Gastrocnemius medialis (tissue), 4 donors: ENCODE measurements at regions not wholly inside any gene's neighbourhood (a gene's known extent, or its start where the extent isn't known, plus 50 kb on each side); places are given as distances from the start of the nearest gene placed in this dataset.

ENCODE experiments used
- ATAC-seq, 2 donors: fragments of 150-250 bp; one replicate each; pipeline ENCODE4 v1.9.1; 2016
- DNase-seq, 2 donors: peaks; one replicate each; pipeline ENCODE4 v3.0.0-alpha.2; 2019
- H3K27ac ChIP-seq, 4 donors: fragments of 200-600 bp; sonication (generic); 1 replicate in 1 of 4; 2 replicates in 3 of 4; pipeline ENCODE4 v1.5.1; 2016 to 2018; ENCODE audit warnings: mild to moderate bottlenecking in 2 of 4, moderate library complexity in 1 of 4
- H3K27me3 ChIP-seq, 3 donors: fragments of 200-600 bp; sonication (generic) in 2 of 3; 1 replicate in 1 of 3; 2 replicates in 2 of 3; pipeline versions ENCODE4 v1.5.1 to v1.6.0; 2016 to 2019; ENCODE audit warnings: mild to moderate bottlenecking in 1 of 3, moderate library complexity in 1 of 3
- H3K36me3 ChIP-seq, 2 donors: fragments of 200-600 bp; sonication (generic) in 1 of 2; one replicate each; pipeline ENCODE4 v1.5.1; 2017 to 2018
- H3K4me1 ChIP-seq, 2 donors: fragments of 200-600 bp; sonication (generic) in 1 of 2; one replicate each; pipeline ENCODE4 v1.5.1; 2016 to 2017; ENCODE audit warnings: mild to moderate bottlenecking in 2 of 2
- H3K4me3 ChIP-seq, 4 donors: fragments of 200-600 bp; sonication (generic) in 3 of 4; 1 replicate in 1 of 4; 2 replicates in 3 of 4; pipeline ENCODE4 v1.5.1; 2016 to 2019; ENCODE audit warnings: mild to moderate bottlenecking in 2 of 4
- H3K9me3 ChIP-seq, 3 donors: fragments of 200-600 bp; sonication (generic) in 2 of 3; 1 replicate in 1 of 3; 2 replicates in 2 of 3; pipeline ENCODE4 v1.5.1; 2016 to 2019
- CTCF ChIP-seq, 5 experiments: fragments of 450-650 bp in 3 of 5; fragments of 200-600 bp in 2 of 5; sonication (generic) in 2 of 5; IDR thresholded peaks in 4 of 5; conservative IDR thresholded peaks in 1 of 5; 1 replicate in 4 of 5; 2 replicates in 1 of 5; pipeline ENCODE4 v1.5.1; 2016 to 2019; ENCODE audit warnings: antibody characterized with exemption in 5 of 5, mild to moderate bottlenecking in 3 of 5, moderate library complexity in 3 of 5
- POLR2A ChIP-seq, 2 donors: fragments of 450-650 bp; IDR thresholded peaks; one replicate each; pipeline ENCODE4 v1.6.1; 2017; ENCODE audit warnings: antibody characterized with exemption in 2 of 2, mild to moderate bottlenecking in 2 of 2, moderate library complexity in 2 of 2
- in situ Hi-C, 4 donors: fragments of 200-750 bp; cut with MboI; loops; one replicate each; pipeline versions ENCODE4 v1.15.0 to v1.8.0; 2017; ENCODE audit warnings: low sequenced_read_pairs in 4 of 4
- intact Hi-C: fragments of 100-400 bp; cut with DNase I; formaldehyde crosslinking; loops from one replicate; pipeline ENCODE4 v1.15.1; 2023; ENCODE audit warnings: low total_unique reads

GRCh38 chr5:40165789-40166728 lies 513.7 kb upstream of the PTGER4 start:
- no peak overlapping the region for H3K4me3 ChIP-seq
- TF ChIP-seq CTCF (IDR thresholded peaks at IDR 0.05 in 4 of 5, conservative IDR thresholded peaks at IDR 0.05 in 1 of 5) (no peak), POLR2A (IDR thresholded peaks at IDR 0.05) (no peak)

DNA sequence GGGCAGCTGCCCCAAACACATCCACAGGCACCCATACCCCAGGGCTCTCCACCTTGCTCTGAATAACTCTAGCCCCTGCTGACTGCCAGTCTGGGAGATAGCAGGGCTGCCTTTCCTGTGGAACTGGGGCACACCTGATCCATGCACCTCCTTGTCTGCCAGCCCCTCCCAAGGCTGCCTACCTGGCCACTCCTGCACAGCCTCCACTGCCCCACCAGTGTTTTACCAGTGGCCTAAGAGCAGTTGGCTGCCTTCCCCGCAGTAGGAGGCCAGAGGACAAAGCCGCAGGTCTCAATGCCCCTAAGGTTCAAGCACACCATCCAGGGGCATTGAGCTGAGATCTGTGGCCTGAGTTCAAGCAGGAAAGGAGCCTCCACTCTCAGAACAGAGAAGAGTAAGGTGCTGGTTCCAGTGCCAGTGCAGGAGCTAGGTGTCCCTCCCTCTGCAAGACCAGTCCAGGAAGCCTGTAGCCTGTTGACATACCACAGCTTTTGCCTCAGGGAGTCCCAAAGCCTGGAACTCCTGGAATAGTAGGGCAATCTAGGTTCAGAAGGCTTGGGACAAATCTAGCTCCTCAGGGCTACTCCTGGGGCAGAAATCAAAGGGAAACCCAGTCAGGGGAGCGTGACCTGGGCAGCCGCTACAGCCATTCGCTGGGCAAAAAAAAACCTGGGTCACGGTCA lies 514.5 kb upstream of the PTGER4 start:
- in situ Hi-C loops (no loop called here), intact Hi-C loops (no loop called here)
- DNase-seq (no peak), ATAC-seq (no peak)
- TF ChIP-seq POLR2A (IDR thresholded peaks at IDR 0.05) (no peak), CTCF (IDR thresholded peaks at IDR 0.05 in 4 of 5, conservative IDR thresholded peaks at IDR 0.05 in 1 of 5) (no peak)
- Histone ChIP-seq H3K4me1 (no peaks in the 10 kb centered on the region), H3K27ac (no peak overlapping the region), H3K4me3 (no peak overlapping the region), H3K27me3 (no peaks in the 10 kb centered on the region), H3K9me3 (no peaks in the 10 kb centered on the region), H3K36me3 (no peaks in the 10 kb centered on the region)

More at GRCh38 chr5:40165789-40166728, 513.7 kb upstream of the PTGER4 start:
- H3K27ac ChIP-seq = no peak overlapping the region
- ATAC-seq (no peak), DNase-seq (no peak)
- H3K9me3 ChIP-seq = no peaks in the 10 kb centered on the region
- no peaks in the 10 kb centered on the region for H3K36me3 ChIP-seq
- in situ Hi-C loops = no loop called here
- H3K27me3 ChIP-seq = no peaks in the 10 kb centered on the region
- intact Hi-C loops = no loop called here
- no peaks in the 10 kb centered on the region for H3K4me1 ChIP-seq

GRCh38 chr5:40160435-40160834 lies 519.3 kb upstream of the PTGER4 start:
- ATAC-seq (no peak), DNase-seq (no peak)
- no peak overlapping the region for H3K4me3 ChIP-seq
- H3K27ac ChIP-seq = no peak overlapping the region
- no peaks in the 10 kb centered on the region for H3K36me3 ChIP-seq
- TF ChIP-seq POLR2A (IDR thresholded peaks at IDR 0.05) (no peak), CTCF (IDR thresholded peaks at IDR 0.05 in 4 of 5, conservative IDR thresholded peaks at IDR 0.05 in 1 of 5) (no peak)
- intact Hi-C loops = no loop called here
- in situ Hi-C loops = no loop called here
- H3K4me1 ChIP-seq = no peaks in the 10 kb centered on the region
- H3K27me3 ChIP-seq = no peaks in the 10 kb centered on the region
- H3K9me3 ChIP-seq = no peaks in the 10 kb centered on the region

- intact Hi-C loops = no loop called here
- ATAC-seq (no peak), DNase-seq (no peak)
- no peaks in the 10 kb centered on the region for H3K36me3 ChIP-seq
- in situ Hi-C loops = no loop called here
- H3K27ac ChIP-seq = no peak overlapping the region
- H3K27me3 ChIP-seq = no peaks in the 10 kb centered on the region
- H3K4me1 ChIP-seq = no peaks in the 10 kb centered on the region
- no peaks in the 10 kb centered on the region for H3K9me3 ChIP-seq
- no peak for TF ChIP-seq CTCF (IDR thresholded peaks at IDR 0.05 in 4 of 5, conservative IDR thresholded peaks at IDR 0.05 in 1 of 5)
- TF ChIP-seq POLR2A (IDR thresholded peaks at IDR 0.05) = no peak
- no peak overlapping the region for H3K4me3 ChIP-seq
These were observed 525.5 kb upstream of the PTGER4 start for GRCh38 chr5:40154194-40154593.
